GM21717 (cell line): ENCODE measurements at regions not wholly inside any gene's neighbourhood (a gene's known extent, or its start where the extent isn't known, plus 50 kb on each side); places are given as distances from the start of the nearest gene placed in this dataset.

ENCODE experiments used
- ATAC-seq: cut with Tn5 transposase; IDR thresholded peaks from one replicate; pipeline ENCODE4 v1.9.1; 2021; ENCODE audit warnings: mild to moderate bottlenecking, moderate library complexity; ENCODE audit not compliant: unreplicated experiment

DNA sequence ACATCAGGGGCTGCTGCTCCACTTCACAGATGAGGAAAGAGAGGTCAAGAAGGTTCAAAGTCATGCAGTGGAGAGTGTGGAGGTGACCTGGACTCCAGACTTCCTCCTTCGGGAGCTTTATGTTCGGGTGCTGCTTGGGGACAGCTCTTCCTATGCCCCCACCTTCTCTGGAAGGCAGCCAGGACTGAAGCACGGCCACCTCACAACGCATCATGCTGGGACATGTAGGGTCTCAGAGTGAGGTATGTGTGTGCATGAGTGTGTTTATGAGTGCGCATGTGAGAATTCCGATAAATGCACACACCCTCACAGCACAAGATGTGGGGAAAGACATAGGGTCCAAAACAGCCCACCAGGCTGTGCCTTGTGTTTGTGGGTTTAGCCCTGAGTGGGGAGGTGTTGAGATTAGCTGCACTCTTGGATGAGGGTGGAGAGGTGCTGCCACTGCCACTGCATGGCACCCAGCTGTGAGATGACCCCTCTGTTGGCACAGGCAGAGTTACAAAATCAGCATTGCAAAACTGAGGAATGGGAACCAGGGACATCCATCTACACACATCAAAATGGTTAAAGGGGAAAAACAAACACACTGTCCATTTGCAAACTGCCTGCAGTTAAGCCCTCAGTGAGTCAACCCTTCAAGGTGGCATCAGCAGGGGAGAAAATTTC is 367.4 kb downstream of the SEC14L1 start:
- no peak for ATAC-seq

DNA sequence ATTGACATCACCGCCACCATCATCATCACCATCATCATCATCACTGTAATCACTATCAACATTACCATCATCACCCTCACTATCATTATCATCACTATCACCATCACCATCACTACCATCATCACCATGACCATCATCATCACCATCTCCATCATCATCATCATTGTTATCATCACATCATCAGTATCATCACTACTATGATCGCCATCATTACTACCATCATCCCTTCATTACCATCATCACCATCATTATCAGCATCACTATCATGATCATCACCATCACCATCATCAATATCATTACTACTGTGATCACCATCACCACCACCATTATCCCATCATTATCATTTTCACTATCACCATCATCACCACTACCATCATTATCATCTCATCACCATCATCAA is 368.3 kb downstream of the SEC14L1 start:
- no peak for ATAC-seq

DNA sequence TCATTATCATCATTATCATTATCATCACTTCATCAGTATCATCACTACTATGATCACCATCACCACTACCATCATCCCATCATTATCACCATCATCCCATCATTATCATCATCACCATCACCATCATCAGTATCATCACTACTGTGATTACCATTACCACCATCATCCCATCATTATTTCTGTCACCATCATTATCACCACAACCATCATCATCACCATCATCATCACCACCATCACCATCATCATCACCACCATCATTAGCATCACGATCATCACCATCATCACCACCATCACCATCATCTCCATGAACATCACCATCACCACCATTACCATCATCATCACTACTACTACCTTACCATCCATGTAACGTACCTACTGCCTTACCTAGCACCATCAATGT is 368.8 kb downstream of the SEC14L1 start:
- no peak for ATAC-seq

DNA sequence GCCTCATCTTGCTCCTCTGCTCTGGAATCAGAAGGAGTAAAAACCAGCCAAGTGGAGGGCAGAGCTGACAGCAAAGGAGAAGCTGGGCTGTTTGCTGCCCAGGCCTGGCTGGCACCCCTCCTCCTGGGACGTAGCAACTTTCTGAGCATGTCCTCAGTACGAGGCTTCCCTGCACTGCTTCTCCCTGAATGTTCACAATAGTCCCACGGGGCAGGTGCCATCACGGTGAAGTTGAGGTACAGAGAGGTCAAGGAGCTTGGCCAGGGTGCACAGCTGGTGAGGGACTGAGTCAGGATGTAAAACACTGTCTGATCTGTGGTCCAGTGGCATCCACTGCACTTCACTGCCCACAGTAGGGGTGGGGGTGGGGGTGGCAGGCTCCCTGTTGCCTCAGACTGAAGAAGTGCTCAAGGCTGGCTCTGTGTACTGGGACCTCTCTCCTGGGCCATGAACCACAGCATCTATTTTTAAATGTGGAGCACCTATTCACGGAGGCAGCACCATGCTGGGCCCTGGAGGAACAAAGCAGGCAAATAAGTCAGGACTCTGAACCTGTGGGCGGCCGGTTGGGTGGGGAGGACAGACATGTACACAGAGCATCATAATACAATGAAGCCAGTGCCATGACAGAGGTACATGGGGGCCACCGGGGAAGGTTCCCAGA is 369.5 kb downstream of the SEC14L1 start:
- no peak for ATAC-seq

DNA sequence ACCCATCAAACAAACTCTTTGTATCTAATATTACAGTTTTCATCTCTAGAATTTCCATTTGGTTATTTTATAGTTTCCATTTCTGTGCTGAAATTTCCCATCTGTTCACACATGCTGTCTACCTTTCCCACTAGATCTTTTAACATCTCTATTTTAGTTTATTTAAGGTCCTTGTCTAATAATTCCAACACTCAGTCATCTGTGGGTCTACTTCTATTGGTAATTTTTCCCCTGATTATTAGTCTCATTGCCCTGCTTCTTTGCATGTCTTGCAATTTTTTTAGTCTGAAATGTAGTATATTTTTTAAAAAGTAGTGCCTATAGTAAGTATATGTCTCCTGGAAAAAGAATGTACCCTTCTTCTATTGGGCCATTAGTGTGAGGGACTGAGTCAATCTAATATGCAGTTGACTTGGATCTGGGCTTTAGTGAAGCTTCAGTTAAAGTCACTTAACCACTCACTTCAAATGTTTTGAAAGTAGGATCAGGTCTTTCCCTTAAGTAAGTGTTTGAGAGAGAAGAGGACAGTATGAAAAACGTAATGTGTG is 370.8 kb downstream of the SEC14L1 start:
- no peak for ATAC-seq

DNA sequence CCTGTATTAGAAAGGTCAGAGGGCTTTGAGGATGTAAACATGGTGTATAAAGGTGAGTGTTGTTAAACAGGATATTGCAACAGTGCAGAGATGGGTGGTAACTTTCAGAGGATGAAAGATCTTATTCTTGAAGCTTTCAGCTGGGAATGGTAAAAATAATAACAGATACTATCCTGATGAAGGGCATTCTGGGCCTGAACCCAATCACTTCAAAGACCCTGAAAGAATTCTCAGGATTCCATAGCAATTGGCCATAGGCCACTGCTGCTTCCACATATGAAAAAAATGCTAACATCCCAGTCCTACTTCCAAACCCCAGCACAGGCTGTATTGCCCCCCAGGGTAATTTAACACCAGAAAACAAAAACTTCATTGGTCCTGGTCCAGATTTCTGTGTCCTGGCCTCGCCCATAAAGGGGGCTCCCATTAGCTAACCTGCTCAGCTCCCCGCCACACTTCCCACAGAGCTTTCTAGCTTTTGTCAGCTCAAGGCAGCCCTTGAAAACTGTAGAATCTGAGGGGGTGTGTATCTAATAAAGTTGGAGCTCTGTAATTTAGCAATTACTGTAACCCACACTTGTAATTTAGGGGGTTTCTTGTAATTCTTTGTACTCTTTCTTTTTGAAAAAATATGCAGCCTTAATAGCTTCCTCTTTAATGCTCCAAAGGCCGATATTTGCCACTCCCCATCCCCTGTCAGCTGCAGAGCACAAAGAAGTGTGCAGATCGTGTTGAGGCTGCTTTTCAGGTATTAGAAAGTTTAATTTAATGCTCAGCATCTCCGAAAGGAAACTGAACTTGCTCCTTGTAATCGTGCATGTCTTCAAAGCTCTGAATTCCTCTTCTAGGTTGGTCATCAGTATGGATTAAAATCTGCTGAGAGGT is 371.5 kb downstream of the SEC14L1 start:
- ATAC-seq: no peak

DNA sequence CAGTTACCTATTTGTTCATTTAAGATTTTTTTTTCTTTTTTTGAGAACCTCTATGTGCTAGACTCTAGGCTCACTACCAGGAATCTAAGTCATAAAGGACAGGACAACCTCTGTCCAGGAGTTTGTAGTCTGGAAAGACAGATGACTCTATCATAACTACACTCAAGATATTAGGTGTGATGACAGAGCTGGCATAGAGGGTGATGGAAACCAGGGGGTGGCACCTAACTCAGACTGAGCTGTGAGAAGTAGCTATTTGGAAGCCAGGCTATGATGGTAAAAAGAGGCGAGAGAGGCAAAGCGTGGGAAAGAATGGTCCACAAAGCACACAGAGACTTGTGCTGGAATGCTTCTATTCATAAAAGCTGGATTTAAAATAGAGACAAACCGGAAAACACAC is 372.3 kb downstream of the SEC14L1 start:
- ATAC-seq: no peak

DNA sequence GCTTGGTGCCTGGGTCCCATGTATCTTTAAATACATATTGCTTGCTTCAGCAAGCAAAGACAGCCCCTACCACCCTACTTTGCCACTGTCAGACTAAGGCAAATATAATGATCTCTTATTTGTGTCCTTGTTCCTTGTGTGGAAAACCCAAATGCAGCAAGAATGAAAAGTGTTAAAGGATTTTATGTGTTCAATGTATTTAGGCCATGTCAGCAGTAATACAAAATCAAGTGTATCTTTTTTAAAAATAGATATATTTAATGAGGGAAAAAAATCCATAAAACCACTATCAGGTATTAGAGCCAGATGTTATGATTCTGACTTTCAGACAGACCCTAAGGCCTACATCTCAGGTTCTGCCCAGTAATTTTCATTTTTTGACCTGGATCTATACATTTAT is 374.5 kb downstream of the SEC14L1 start:
- no peak for ATAC-seq

DNA sequence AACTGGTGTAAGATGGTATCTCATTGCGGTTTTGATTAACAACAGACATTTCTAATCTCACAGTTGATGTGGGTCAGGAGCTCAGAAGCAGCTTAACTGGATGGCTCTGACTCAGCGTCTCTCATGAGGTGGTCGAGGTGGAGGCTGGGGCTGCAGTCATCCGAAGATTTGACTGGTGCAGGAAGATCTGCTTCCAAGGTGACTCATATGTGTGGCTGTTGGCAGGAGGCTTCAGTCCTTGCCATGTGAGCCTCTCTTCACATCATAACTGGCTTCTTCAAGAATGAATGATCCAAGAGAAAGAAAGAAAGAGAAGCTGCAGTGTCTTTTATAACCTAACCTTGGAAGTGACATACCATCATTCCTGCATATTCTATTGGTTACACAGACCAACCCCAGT is 376.1 kb downstream of the SEC14L1 start:
- no peak for ATAC-seq

DNA sequence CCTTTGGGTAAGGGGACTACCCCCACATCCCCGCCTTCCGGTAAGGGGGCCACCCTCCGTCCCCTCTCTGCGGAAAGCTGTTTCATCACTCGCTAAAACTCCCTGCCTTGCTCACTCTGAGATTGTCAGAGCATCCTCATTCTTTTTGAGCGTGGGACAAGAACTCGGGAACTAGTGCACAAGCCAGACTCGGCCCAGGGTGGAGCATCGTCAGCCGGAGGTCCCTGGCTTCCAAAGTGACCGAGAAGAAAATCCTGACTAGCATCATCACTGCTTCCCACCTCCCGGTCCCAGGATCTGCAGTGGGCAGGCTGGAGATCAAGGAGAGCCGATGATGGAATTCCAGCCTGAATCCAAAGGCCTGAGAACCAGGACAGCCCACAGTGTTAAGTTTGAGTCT is 380.3 kb downstream of the SEC14L1 start:
- no peak for ATAC-seq

DNA sequence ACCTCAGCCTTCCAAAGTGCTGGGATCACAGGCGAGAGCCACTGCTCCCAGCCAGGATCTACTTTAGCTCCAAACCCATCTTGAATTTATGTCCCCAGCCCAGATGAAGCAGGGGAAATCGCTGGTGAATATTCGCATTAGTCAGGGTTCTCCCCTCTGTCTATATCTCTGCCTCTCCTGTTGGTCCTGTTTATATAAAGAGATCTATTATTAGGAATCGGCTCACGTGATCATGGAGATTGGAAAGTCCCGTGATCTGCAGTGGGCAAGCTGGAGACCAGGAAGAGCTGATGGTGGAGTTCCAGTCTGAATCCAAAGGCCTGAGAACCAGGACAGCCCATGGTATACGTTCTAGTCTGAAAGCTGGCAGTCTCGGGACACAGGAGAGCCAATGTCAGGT is 382.8 kb downstream of the SEC14L1 start:
- ATAC-seq: no peak

DNA sequence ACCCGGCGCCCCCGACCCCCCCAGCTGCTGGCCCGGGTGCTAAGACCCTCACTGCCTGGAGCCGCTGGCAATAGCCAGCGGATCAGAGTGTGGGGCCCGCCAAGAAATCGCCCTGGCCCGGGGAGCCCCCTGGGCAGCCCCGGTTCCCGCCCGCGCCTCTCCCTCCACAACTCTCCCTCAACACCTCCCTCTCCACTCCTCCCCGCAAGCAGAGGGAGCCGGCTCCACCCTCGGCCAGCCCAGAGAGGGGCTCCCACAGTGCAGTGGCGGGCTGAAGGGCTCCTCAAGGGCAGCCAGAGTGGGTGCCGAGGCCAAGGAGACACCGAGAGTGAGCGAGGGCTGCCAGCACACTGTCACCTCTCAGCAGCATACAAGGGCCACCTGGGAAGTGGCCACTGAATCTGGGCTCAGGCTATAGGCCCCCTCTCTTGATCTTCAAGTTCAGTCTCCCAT is 385.5 kb downstream of the SEC14L1 start:
- no peak for ATAC-seq

DNA sequence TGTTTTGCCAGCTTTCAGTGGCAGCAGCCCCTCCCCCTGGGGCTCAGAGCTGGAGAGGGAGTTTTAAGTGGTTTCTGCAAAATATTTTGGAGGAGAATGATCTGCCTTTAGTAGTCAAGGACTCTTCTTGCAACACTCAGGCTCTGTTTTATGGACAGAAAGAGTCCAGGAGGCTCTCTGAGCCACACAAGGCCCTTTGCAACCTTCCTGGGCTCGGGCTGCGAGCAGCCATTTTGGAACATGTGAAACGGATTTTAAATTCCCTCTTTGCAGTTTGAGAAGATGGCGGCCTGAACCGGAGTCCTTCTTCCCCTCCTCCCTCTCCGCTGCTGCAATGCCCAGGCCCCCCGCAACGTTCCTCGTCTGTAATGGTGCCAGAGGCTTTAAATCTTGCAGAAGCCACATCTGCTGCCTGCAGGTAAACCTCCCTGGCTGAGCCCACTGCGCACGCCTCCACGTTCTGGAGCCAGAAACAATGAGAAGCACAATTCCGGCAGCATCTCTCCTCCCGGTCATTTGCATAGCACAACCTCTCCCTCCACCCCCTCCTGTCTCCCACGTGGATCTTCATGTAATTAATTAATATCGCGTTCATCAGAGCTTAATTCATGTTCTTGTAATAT is 386.1 kb downstream of the SEC14L1 start:
- no peak for ATAC-seq

DNA sequence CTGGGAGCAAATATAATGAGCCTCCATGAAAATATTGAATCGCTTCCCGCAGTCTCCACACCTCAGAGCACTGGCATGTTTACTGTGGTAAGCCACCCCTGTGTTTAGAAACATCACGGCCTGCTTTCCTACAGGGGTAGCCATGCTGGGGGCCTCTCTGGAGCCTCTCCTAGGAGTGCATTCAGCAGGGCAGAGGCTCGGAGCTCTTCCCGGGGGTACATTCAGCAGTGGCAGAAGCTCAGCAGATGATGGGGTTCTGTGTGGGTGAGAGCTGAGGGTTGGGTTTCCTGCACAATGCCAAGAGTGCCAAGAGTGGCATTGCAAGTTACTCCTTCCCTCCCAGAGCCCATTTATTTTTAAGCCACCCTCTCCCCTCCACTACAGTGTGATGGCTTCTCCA is 386.6 kb downstream of the SEC14L1 start:
- no peak for ATAC-seq

DNA sequence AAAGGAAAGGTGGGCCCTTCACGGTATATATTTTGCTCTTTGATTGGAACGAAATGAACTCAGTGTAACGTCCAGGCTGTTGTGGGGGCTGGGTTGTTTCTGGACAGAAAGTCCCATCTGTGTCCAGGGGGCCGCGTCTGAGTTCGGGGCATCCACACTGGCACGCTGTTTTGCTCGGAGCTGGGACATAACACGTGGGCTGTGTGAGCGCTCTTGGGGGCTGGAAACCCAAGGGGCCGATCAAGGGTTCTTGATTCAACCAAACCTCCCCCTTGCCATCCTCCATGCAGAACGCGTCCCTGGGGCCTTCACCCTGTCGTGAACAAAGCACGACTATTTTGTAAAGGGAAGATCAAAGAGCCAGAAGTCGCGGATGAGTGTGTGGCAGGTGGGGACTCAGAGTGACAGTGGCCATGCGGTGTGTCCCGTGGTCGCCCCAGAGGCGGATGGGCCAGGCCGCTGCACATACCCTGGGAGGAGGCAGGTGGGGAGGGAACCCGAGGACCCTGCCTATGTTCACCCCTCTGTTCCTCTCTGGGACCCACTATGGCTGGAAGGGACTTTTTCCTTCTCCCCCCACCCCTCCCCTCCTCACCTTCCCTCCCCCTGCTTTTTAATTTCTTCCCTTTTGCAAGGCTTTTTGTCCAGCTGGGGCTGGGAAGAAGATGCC is 387.2 kb downstream of the SEC14L1 start:
- ATAC-seq: no peak

DNA sequence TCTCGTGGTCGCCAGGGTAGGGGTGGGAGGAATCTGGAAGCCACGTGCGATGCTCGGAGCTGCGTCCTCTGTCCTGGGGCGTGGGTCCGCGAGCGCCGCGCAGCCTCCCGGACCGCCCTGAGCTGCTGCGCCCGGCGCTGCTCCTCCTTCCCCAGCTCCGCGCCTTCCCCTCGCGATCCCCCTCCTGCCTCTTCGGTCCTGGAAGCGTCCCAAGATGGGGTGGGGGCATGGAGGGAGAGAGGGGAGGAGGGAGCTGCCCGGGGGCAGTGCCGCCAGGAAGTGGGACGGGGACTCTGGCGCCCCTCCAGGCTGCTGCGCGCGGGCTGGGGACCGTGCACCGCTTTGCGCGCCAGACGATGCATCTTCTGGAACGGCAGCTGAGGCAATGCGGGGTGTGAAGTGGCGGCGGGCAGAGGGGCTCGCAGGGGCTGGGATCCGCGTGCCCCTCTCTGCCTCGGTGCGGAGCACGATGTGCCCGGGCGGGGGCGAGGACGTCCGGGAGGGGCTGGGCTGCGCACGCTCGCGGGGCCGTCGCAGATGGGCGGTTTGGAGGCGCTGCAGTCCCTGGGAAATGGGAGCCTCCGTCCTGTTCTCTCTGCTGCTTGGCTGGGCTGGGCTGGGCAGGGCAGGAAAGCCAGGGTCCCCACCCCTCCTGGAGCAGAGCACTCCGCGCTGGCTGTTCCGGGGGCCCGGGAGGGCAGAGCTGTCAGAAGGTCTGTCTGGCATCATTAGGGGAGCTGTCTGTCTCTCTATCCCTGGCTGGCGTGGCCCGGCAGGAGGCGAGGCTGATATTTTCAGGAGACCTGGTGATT is 388.0 kb downstream of the SEC14L1 start:
- ATAC-seq: no peak

DNA sequence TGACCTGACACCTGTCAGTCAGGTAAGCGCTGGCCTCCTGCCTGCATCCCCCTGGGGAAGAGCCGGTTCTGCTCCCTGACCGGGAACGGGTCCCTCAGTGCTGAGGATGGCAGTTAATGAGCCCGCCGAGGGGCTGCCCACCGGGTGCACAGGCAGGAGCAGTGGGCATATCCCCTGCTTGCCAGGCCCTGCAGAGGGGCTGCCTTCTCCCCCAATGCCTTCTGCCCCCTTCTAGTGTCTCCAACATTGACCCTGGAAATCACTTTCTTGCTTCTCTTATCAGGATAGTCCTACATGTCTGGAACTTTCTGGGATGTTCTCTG is 388.5 kb downstream of the SEC14L1 start:
- ATAC-seq: no peak

DNA sequence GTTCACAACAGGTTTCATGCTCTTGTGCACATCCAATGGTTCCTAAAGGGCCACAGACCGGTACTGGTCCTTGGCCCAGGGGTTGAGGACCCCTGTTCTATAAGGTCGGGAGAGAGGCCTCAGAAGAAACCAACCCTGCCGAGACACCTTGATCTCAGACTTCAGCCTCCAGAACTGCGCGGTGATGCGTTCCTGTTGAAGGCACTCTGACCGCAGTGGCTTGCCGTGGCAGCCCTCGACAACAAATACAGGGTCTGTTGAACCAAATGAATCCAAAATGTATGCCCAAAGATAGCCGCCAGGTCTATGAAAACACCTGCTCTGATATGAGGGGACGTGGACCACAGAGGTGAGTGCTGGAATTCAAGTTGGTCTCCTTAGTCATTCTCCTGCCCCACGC is 389.8 kb downstream of the SEC14L1 start:
- ATAC-seq: no peak

DNA sequence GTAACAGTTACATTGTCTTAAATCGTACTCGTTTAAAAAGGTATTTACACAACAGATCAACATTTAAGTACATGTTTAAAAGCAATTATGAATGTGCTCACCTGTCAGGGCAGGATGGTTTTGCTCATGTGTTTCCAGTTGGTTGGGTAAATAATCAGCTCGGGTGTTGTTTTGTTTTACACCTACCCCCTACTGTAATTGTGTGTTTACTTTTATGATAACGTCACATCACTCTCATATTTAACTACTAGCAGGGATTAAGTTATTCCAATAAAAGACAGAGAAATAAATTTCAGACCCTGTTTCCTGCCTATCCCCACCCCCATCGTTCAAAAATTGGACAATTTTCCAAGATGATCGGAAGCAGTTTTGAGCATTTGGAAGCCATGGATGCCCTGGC is 390.2 kb downstream of the SEC14L1 start:
- no peak for ATAC-seq

DNA sequence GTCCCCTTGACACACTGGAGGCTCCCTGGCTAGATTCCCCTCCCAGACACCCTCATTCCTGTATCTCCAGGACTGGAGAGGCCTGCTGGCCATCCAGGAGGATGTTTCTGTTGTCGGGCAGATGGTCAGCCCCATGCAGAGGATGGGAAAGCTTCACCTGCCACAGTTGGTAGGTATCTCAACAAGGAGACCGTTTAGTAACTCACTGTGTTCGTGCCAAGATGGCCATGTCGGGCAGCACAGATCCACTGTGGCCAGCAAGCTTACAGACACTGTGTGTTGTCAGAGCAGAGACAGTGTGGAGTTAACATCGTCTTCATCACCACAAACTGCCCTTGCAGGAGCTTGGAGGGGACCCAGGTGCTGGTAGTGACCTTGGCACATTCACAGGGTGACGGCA is 390.9 kb downstream of the SEC14L1 start:
- no peak for ATAC-seq
